Choroid plexus epithelial cell (primary cell): ENCODE measurements at regions not wholly inside any gene's neighbourhood (a gene's known extent, or its start where the extent isn't known, plus 50 kb on each side); places are given as distances from the start of the nearest gene placed in this dataset.

ENCODE experiments used
- DNase-seq: peaks from one replicate; pipeline ENCODE4 v3.0.0-alpha.2; 2010; ENCODE audit warnings: low read depth
- H3K4me3 ChIP-seq: 2 replicates; pipeline ENCODE4 v1.5.1; 2011; ENCODE audit warnings: low read depth, mild to moderate bottlenecking, control low read depth, low read length, moderate library complexity
- TF ChIP-seq, protein P1 (sequence below): conservative IDR thresholded peaks from 2 replicates; pipeline ENCODE4 v1.5.1; 2011; ENCODE audit warnings: low read depth, mild to moderate bottlenecking, control low read depth, inconsistent platforms, low read length, moderate library complexity

DNA sequence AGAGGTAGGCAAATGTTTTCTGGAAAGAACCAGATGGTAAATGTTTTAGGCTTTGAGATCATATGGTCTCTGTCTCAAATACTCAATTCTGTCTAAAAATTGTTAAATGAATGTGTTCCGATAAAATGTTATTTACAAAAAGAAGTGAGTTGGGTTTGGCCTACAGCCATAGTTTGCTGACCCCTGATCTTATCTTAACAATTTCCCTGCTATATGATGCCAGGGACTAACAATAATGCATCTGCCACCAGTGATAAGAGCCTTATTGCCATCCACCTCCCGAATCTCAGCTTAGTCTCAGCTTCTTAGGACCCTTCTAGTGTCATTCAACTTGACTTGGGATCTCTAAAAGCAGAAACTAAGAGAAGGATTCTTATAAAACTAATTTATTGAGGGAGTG, 208.5 kb upstream of the ADGRL2 start:
- no peak for DNase-seq
- H3K4me3 ChIP-seq: no peak overlapping the region
- TF ChIP-seq, protein P1, sequence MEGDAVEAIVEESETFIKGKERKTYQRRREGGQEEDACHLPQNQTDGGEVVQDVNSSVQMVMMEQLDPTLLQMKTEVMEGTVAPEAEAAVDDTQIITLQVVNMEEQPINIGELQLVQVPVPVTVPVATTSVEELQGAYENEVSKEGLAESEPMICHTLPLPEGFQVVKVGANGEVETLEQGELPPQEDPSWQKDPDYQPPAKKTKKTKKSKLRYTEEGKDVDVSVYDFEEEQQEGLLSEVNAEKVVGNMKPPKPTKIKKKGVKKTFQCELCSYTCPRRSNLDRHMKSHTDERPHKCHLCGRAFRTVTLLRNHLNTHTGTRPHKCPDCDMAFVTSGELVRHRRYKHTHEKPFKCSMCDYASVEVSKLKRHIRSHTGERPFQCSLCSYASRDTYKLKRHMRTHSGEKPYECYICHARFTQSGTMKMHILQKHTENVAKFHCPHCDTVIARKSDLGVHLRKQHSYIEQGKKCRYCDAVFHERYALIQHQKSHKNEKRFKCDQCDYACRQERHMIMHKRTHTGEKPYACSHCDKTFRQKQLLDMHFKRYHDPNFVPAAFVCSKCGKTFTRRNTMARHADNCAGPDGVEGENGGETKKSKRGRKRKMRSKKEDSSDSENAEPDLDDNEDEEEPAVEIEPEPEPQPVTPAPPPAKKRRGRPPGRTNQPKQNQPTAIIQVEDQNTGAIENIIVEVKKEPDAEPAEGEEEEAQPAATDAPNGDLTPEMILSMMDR: no peak

DNA sequence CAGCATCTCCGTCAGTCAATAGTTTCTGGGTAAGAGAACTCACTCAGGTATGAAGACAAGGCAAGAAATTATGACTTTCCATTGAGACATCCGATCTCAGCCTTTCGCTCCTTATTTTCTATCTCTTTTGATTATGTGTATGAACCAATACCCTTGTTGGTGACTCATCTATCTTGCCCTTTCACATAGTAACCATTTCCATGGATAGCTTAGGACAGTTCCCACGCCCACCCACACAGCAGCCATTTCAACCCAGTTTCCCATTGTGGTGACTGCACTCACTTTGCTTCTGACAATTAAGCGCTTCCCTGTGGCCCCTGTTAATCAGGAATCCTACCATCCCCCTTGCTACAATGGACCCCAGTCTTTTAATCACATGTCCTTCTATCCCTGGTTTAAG, 210.6 kb upstream of the ADGRL2 start:
- no peak overlapping the region for H3K4me3 ChIP-seq
- TF ChIP-seq, protein P1: no peak
- peak; percentile 34 for DNase-seq

DNA sequence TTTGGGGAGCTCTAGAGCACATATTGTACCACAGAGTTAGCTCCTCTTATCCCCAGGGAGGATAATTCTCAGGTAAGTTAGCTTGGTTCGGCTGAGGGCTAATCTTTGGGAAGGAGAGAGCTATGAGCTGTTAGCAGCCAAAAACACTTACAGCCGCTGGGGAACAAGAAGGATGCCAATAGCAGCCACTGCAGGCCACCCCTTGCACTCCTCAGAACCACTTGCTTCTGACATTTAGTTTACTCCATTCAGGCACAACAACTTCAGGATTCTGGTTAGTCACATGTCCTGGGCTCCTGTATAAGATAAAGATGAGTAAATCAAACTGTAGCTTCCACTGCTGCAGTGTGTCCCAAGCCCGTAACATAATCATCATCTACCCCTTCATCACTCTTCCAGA, 212.6 kb upstream of the ADGRL2 start:
- no peak for DNase-seq
- no peak overlapping the region for H3K4me3 ChIP-seq
- TF ChIP-seq, protein P1: no peak

DNA sequence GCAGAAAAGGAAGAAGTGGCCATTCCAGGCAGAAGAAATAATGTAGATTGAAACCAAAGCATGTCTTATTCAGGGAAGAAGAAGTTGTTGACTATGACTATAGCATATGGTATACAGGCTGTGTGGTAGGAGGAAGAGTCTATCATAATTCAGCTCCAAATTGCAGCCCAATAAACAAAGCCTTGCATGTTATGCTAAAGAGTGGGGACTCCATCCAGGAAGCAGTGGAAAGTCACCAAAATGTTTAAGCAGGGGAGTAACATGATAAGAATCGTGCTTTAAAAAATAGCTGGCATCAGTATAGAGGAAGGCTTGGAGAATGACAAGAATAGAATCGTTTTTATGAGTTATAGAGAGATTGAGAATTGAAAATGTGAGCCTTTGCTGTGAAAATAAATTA, 213.3 kb upstream of the ADGRL2 start:
- TF ChIP-seq, protein P1: no peak
- no peak for DNase-seq

DNA sequence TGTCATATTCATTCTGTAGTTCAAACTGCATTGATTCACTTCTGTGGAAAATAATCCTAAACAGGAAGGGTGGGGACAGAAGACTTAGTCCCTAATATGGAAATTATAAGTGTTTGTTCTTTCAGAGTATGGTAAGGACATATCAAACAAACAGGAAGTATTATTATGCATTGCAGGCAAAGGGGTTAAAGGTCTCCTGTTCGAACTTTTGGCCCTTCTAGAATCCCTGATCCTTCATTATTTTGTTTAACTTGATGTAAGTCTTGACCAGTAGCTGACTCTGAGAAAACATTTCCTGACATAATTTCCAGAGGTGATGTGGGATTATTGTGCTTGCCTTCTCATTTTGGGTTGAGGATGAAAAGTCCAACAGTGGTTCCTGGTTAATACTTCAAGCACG, 215.4 kb upstream of the ADGRL2 start:
- TF ChIP-seq, protein P1: no peak
- DNase-seq: peak; percentile 4
- H3K4me3 ChIP-seq: no peak overlapping the region

More for the DNA sequence above, 213.3 kb upstream of the ADGRL2 start:
- no peak overlapping the region for H3K4me3 ChIP-seq

DNA sequence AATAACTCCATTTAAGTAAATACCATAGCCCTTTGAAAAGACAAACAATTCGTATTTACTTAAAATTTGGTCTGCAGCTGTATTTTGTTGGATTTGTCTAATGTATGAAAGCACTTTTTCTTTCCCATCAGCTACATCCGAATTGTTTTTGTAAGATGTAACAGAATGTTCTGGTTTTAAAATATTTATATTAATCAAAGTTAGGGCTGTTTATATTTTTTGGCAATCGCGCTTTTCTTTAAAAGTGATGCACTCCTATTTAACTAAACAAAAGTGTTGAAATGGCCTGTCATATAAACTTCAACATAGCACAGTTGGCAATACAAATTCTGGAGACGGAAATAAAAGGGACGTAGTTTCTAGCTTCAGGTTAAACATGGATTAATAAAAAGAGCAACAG, 216.3 kb upstream of the ADGRL2 start:
- TF ChIP-seq, protein P1: no peak
- peak; percentile 7 for DNase-seq
- H3K4me3 ChIP-seq: no peak overlapping the region

DNA sequence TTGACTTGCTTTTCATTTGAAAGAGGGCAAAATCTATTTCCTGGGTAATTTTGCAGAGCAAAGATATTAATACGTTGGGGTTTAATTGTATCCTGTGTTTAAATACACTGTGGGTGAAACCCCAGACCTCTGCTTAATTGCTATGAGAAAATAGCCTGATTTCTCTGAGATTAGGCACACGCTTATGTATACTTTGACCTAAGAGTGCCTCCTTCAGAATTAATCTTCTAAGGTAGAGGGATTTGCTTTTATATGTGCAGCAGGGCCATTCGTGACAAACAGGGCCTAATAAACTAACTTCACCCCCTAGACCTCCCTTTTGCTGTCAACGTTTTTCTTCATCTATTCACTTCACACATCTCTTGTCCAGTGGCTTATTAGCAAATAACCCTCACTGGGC, 216.9 kb upstream of the ADGRL2 start:
- TF ChIP-seq, protein P1: no peak
- no peak overlapping the region for H3K4me3 ChIP-seq
- no peak for DNase-seq
